ENCODE measurements at regions not wholly inside any gene's neighbourhood (a gene's known extent, or its start where the extent isn't known, plus 50 kb on each side); places are given as distances from the start of the nearest gene placed in this dataset.

- DNase-seq (ENCODE audit: low spot score), result no peak
Measured at GRCh38 chr7:128145191-128145590, 95.9 kb upstream of the LEP start.

- no peak for DNase-seq (ENCODE audit: low spot score)
Measured at GRCh38 chr7:128146052-128146451, 95.0 kb upstream of the LEP start.

- no peak for DNase-seq (ENCODE audit: low spot score)
Measured at GRCh38 chr7:128148676-128149075, 92.4 kb upstream of the LEP start.

- DNase-seq (ENCODE audit: low spot score), result no peak
Measured at GRCh38 chr7:128150223-128150865, 90.7 kb upstream of the LEP start.

- no peak for DNase-seq (ENCODE audit: low spot score)
Measured at GRCh38 chr7:128151635-128152034, 89.4 kb upstream of the LEP start.

- DNase-seq (ENCODE audit: low spot score), result no peak
Measured at GRCh38 chr7:128152721-128153120, 88.4 kb upstream of the LEP start.

- DNase-seq (ENCODE audit: low spot score), result no peak
Measured at GRCh38 chr7:128153436-128153835, 87.6 kb upstream of the LEP start.

- no peak for DNase-seq (ENCODE audit: low spot score)
Measured at GRCh38 chr7:128154504-128154903, 86.6 kb upstream of the LEP start.

- DNase-seq (ENCODE audit: low spot score), result no peak
Measured at GRCh38 chr7:128155100-128155740, 85.9 kb upstream of the LEP start.

GRCh38 chr7:128157906-128158305, 83.2 kb upstream of the LEP start:
- DNase-seq (ENCODE audit: low spot score), result no peak

GRCh38 chr7:128158370-128158769, 82.7 kb upstream of the LEP start:
- no peak for DNase-seq (ENCODE audit: low spot score)

GRCh38 chr7:128160296-128160695, 80.8 kb upstream of the LEP start:
- no peak for DNase-seq (ENCODE audit: low spot score)

GRCh38 chr7:128161466-128162125, 79.5 kb upstream of the LEP start:
- DNase-seq (ENCODE audit: low spot score), result no peak

GRCh38 chr7:128162666-128163065, 78.4 kb upstream of the LEP start:
- no peak for DNase-seq (ENCODE audit: low spot score)

GRCh38 chr7:128163473-128163872, 77.6 kb upstream of the LEP start:
- no peak for DNase-seq (ENCODE audit: low spot score)

- DNase-seq (ENCODE audit: low spot score), result no peak
Measured at GRCh38 chr7:128164061-128164954, 76.8 kb upstream of the LEP start.

- DNase-seq (ENCODE audit: low spot score), result no peak
Measured at GRCh38 chr7:128164955-128165670, 76.0 kb upstream of the LEP start.

- DNase-seq (ENCODE audit: low spot score), result no peak
Measured at GRCh38 chr7:128165927-128166420, 75.1 kb upstream of the LEP start.

GRCh38 chr7:128166603-128167041, 74.5 kb upstream of the LEP start:
- no peak for DNase-seq (ENCODE audit: low spot score)

GRCh38 chr7:128167042-128167701, 73.9 kb upstream of the LEP start:
- no peak for DNase-seq (ENCODE audit: low spot score)
